GM23338 (cell line): ENCODE measurements at regions not wholly inside any gene's neighbourhood (a gene's known extent, or its start where the extent isn't known, plus 50 kb on each side); places are given as distances from the start of the nearest gene placed in this dataset.

Source experiments
- ATAC-seq: fragments of 200-7000 bp; cut with Tn5 transposase; 3 replicates; pipeline ENCODE4 v1.9.1; 2020
- DNase-seq: peaks from one replicate; pipeline ENCODE4 v3.0.0-alpha.2; 2015; ENCODE audit warnings: low spot score
- H2AFZ ChIP-seq: fragments of 200-600 bp; sonication (generic); 2 replicates; pipeline ENCODE4 v1.8.0; 2016; ENCODE audit warnings: antibody characterized with exemption, mild to moderate bottlenecking, moderate library complexity
- H3F3A ChIP-seq: fragments of 200-600 bp; sonication (generic); replicated peaks from 2 replicates; pipeline ENCODE4 v1.8.0; 2017; ENCODE audit warnings: antibody characterized with exemption, mixed run types, low read depth
- H3K27ac ChIP-seq: fragments of 200-600 bp; sonication (generic); 2 replicates; pipeline ENCODE4 v1.6.1; 2016; ENCODE audit warnings: low read depth
- H3K27me3 ChIP-seq: fragments of 200-600 bp; sonication (generic); 2 replicates; pipeline ENCODE4 v1.8.0; 2016; ENCODE audit warnings: mild to moderate bottlenecking, mixed run types, moderate library complexity; ENCODE audit not compliant: insufficient read depth
- H3K36me3 ChIP-seq: fragments of 200-600 bp; sonication (generic); 2 replicates; pipeline ENCODE4 v1.8.0; 2016; ENCODE audit warnings: mild to moderate bottlenecking; ENCODE audit not compliant: insufficient read depth
- H3K4me1 ChIP-seq: fragments of 200-600 bp; sonication (generic); 2 replicates; pipeline ENCODE4 v1.8.0; 2016; ENCODE audit warnings: mild to moderate bottlenecking, moderate library complexity; ENCODE audit not compliant: insufficient read depth
- H3K4me2 ChIP-seq: fragments of 200-600 bp; sonication (generic); 2 replicates; pipeline ENCODE4 v1.7.1; 2017; ENCODE audit warnings: mixed run types
- H3K4me3 ChIP-seq: fragments of 200-600 bp; sonication (generic); 2 replicates; pipeline ENCODE4 v1.6.1; 2016; ENCODE audit warnings: mixed run types
- H3K79me2 ChIP-seq: fragments of 200-600 bp; sonication (generic); replicated peaks from 2 replicates; pipeline ENCODE4 v1.8.0; 2017; ENCODE audit warnings: mild to moderate bottlenecking; ENCODE audit not compliant: insufficient read depth
- H3K9me2 ChIP-seq: fragments of 200-600 bp; sonication (generic); 2 replicates; pipeline ENCODE4 v1.8.0; 2017; ENCODE audit not compliant: insufficient read depth
- H4K20me1 ChIP-seq: fragments of 200-600 bp; sonication (generic); replicated peaks from 2 replicates; pipeline ENCODE4 v1.8.0; 2017; ENCODE audit warnings: mild to moderate bottlenecking; ENCODE audit not compliant: insufficient read depth
- H3K27ac Mint-ChIP-seq: 2 replicates; pipeline ENCODE4 v1.8.0; 2020; ENCODE audit warnings: inconsistent platforms, mild to moderate bottlenecking, moderate library complexity, mixed read lengths
- H3K27me3 Mint-ChIP-seq: 3 replicates; pipeline ENCODE4 v1.8.0; 2022; ENCODE audit warnings: low read depth, mild to moderate bottlenecking, moderate library complexity, mixed read lengths, inconsistent platforms; ENCODE audit not compliant: insufficient read depth, poor library complexity
- H3K36me3 Mint-ChIP-seq: 3 replicates; pipeline ENCODE4 v1.8.0; 2021; ENCODE audit warnings: low read depth, mild to moderate bottlenecking, inconsistent platforms, moderate library complexity, mixed read lengths
- H3K4me1 Mint-ChIP-seq: 3 replicates; pipeline ENCODE4 v1.8.0; 2020; ENCODE audit warnings: mild to moderate bottlenecking, inconsistent platforms, mixed read lengths
- H3K4me3 Mint-ChIP-seq: 3 replicates; pipeline ENCODE4 v1.8.0; 2021; ENCODE audit warnings: moderate library complexity, mild to moderate bottlenecking, inconsistent platforms, mixed read lengths
- H3K9me3 Mint-ChIP-seq: 3 replicates; pipeline ENCODE4 v1.8.0; 2020; ENCODE audit warnings: moderate library complexity, mild to moderate bottlenecking, inconsistent platforms, mixed read lengths
- CREB1 ChIP-seq: fragments of 250-450 bp; sonication (Bioruptor Pico); IDR thresholded peaks from 2 replicates; pipeline ENCODE4 v1.5.0; 2020; ENCODE audit warnings: low read depth, mild to moderate bottlenecking, moderate library complexity
- CTCF ChIP-seq, 2 experiments: fragments of 200-600 bp in 1 of 2; sonication (generic) in 1 of 2; conservative IDR thresholded peaks; 2 replicates each; pipeline versions ENCODE4 v1.5.1 to v1.6.1; 2016 to 2017; ENCODE audit warnings: antibody characterized with exemption in 2 of 2, low read depth in 2 of 2, mild to moderate bottlenecking in 2 of 2, moderate library complexity in 1 of 2
- ETS1 ChIP-seq: IDR thresholded peaks from 2 replicates; pipeline ENCODE4 v1.6.1; 2016; ENCODE audit warnings: antibody characterized with exemption
- EZH2phosphoT487 ChIP-seq: fragments of 200-600 bp; sonication (generic); IDR thresholded peaks from one replicate; pipeline ENCODE4 v1.8.1; 2018; ENCODE audit warnings: antibody characterized with exemption; ENCODE audit not compliant: unreplicated experiment
- NANOG ChIP-seq: IDR thresholded peaks from 2 replicates; pipeline ENCODE4 v1.6.1; 2016; ENCODE audit warnings: antibody characterized with exemption, borderline replicate concordance
- POLR2AphosphoS5 ChIP-seq: IDR thresholded peaks from 2 replicates; pipeline ENCODE4 v1.6.1; 2016; ENCODE audit warnings: antibody characterized with exemption, low read depth
- REST ChIP-seq: IDR thresholded peaks from one replicate; pipeline ENCODE4 v1.6.1; 2018; ENCODE audit warnings: antibody characterized with exemption; ENCODE audit not compliant: unreplicated experiment
- STAT1 ChIP-seq: IDR thresholded peaks from one replicate; pipeline ENCODE4 v1.6.1; 2016; ENCODE audit warnings: antibody characterized with exemption; ENCODE audit not compliant: unreplicated experiment
- ZNF114 ChIP-seq: fragments of 250-450 bp; sonication (Bioruptor Pico); IDR thresholded peaks from 2 replicates; pipeline ENCODE4 v1.5.0; 2020; ENCODE audit warnings: mild to moderate bottlenecking, moderate library complexity
- ZNF331 ChIP-seq: fragments of 250-450 bp; sonication (Bioruptor Pico); IDR thresholded peaks from 2 replicates; pipeline ENCODE4 v1.5.0; 2020; ENCODE audit warnings: low read depth, mild to moderate bottlenecking, moderate library complexity

DNA sequence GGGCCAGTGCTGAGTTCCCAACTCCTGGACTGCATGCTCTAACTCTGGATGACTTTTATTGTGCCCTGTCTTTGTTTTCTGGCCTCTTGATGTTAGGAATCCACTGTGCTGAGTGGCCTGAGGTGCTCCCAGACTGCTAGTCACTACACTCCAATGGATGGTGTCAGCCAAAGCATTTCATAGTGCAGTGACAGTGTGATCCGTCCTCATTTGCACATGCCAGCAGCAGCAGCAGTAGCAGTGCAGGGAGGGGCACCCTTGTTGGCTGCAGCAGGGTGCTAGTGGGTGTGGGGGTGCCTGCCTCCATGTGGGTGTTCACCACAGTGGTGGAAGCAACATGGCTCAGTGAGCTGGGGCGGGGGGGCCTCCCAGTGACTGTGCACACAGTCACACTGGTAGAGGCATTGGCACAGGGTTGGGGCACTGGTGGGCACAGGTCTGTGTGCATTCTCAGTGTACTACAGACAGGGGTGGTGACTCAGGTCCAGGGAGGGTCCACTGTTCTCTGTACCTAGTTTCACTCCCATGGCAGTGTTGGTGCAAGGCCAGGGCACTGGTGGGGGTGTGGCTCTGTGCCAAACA lies 214.0 kb downstream of the ZC3H11B start (continued):
- TF ChIP-seq CTCF (conservative IDR thresholded peaks at IDR 0.05; ENCODE audit: low read depth in 2 of 2) (no peak), ETS1 (no peak), STAT1 (no peak), ZNF331 (CRISPR knock-in tag) (no peak), REST (no peak), POLR2AphosphoS5 (no peak), CREB1 (CRISPR knock-in tag) (no peak), EZH2phosphoT487 (no peak), ZNF114 (CRISPR knock-in tag) (no peak)

- Mint-ChIP-seq H3K27ac (no peak overlapping the region), H3K4me1 (no peaks in the 10 kb centered on the region; the same call in 2 of the 3 replicates), H3K9me3 (peaks cover 11% of the 10 kb centered on the region; the same call in 2 of the 3 replicates), H3K4me3 (no peak overlapping the region), H3K27me3 (no peaks in the 10 kb centered on the region), H3K36me3 (no peaks in the 10 kb centered on the region)
- Histone ChIP-seq H3K36me3 (no peaks in the 10 kb centered on the region), H3K4me1 (no peaks in the 10 kb centered on the region), H3K9me2 (0 out of 2 replicates have a peak, but pooled peaks cover 3% of the 10 kb centered on the region), H3K79me2 (no peaks in the 10 kb centered on the region), H3K4me2 (no peak overlapping the region), H2AFZ (no peak overlapping the region), H3K27me3 (no peaks in the 10 kb centered on the region), H3F3A (no peaks in the 10 kb centered on the region), H4K20me1 (no peaks in the 10 kb centered on the region), H3K4me3 (no peak overlapping the region), H3K27ac (no peak overlapping the region)
- no peak for ATAC-seq
- no peak for DNase-seq
- TF ChIP-seq NANOG (no peak), CREB1 (CRISPR knock-in tag) (no peak), STAT1 (no peak), EZH2phosphoT487 (no peak), ETS1 (no peak), ZNF331 (CRISPR knock-in tag) (no peak)
Measured at GRCh38 chr1:219397511-219397910, 215.4 kb downstream of the ZC3H11B start.
